Sigmoid colon (tissue), 4 donors: ENCODE measurements at regions not wholly inside any gene's neighbourhood (a gene's known extent, or its start where the extent isn't known, plus 50 kb on each side); places are given as distances from the start of the nearest gene placed in this dataset.

Experiments
- POLR2AphosphoS5 ChIP-seq, 4 donors: sonication (generic); formaldehyde crosslinking; IDR thresholded peaks; one replicate each; pipeline ENCODE4 v1.6.1; 2017; ENCODE audit warnings: antibody characterized with exemption in 4 of 4
- TF ChIP-seq, protein P1 (sequence below), 4 experiments: fragments of 450-650 bp in 3 of 4; fragments of 200-600 bp in 1 of 4; IDR thresholded peaks; one replicate each; pipeline ENCODE4 v1.5.1; 2016 to 2019; ENCODE audit warnings: antibody characterized with exemption in 4 of 4, mild to moderate bottlenecking in 3 of 4, moderate library complexity in 2 of 4

- TF ChIP-seq, protein P1, sequence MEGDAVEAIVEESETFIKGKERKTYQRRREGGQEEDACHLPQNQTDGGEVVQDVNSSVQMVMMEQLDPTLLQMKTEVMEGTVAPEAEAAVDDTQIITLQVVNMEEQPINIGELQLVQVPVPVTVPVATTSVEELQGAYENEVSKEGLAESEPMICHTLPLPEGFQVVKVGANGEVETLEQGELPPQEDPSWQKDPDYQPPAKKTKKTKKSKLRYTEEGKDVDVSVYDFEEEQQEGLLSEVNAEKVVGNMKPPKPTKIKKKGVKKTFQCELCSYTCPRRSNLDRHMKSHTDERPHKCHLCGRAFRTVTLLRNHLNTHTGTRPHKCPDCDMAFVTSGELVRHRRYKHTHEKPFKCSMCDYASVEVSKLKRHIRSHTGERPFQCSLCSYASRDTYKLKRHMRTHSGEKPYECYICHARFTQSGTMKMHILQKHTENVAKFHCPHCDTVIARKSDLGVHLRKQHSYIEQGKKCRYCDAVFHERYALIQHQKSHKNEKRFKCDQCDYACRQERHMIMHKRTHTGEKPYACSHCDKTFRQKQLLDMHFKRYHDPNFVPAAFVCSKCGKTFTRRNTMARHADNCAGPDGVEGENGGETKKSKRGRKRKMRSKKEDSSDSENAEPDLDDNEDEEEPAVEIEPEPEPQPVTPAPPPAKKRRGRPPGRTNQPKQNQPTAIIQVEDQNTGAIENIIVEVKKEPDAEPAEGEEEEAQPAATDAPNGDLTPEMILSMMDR (IDR thresholded peaks at IDR 0.05): no peak
- no peak for TF ChIP-seq POLR2AphosphoS5 (IDR thresholded peaks at IDR 0.05)
These were observed 56.0 kb upstream of the MITF start for GRCh38 chr3:69683082-69683806.
